SK-N-SH (cell line): ENCODE measurements at regions not wholly inside any gene's neighbourhood (a gene's known extent, or its start where the extent isn't known, plus 50 kb on each side); places are given as distances from the start of the nearest gene placed in this dataset.

Experiments used
- CTCF ChIA-PET: fragments of 300-600, 350-600 bp; formaldehyde crosslinking; extraction: SDS; loops from one replicate; lab custom pipeline; 2021; lab: Yijun Ruan, JAX
- POLR2A ChIA-PET: fragments of 350-600 bp; sonication (Branson Sonifier 250); formaldehyde crosslinking; extraction: SDS; loops from one replicate; lab custom pipeline; 2020; ENCODE audit warnings: antibody characterized with exemption, inconsistent platforms; lab: Yijun Ruan, JAX
- DNase-seq: peaks from one replicate; pipeline ENCODE4 v3.0.0; 2012
- H2AFZ ChIP-seq: fragments of 200-600 bp; sonication (generic); 2 replicates; pipeline ENCODE4 v1.8.1; 2016; ENCODE audit warnings: antibody characterized with exemption, mild to moderate bottlenecking, low read depth
- H3F3A ChIP-seq: fragments of 200-600 bp; sonication (generic); replicated peaks from 2 replicates; pipeline ENCODE3; 2016; ENCODE audit warnings: antibody characterized with exemption, mild to moderate bottlenecking; ENCODE audit not compliant: insufficient read depth
- H3K27ac ChIP-seq, 2 experiments: fragments of 200-500 bp in 1 of 2; fragments of 200-600 bp in 1 of 2; sonication (Bioruptor generic) in 1 of 2; sonication (generic), shearing (Covaris generic) in 1 of 2; 2 replicates each; pipeline versions ENCODE4 v1.5.1 to v1.6.1; 2014 to 2016; ENCODE audit warnings: low read depth in 2 of 2, inconsistent platforms in 1 of 2, low read length in 1 of 2, mild to moderate bottlenecking in 1 of 2, mixed read lengths in 1 of 2
- H3K27me3 ChIP-seq: fragments of 200-600 bp; sonication (generic), shearing (Covaris generic); 2 replicates; pipeline ENCODE4 v1.6.1; 2016; ENCODE audit warnings: mixed run types; ENCODE audit not compliant: insufficient read depth
- H3K36me3 ChIP-seq, 2 experiments: fragments of 200-500 bp in 1 of 2; fragments of 200-600 bp in 1 of 2; sonication (Bioruptor generic) in 1 of 2; sonication (generic) in 1 of 2; replicated peaks in 1 of 2; 2 replicates each; pipeline versions ENCODE3 to v1.5.1; 2014 to 2016; ENCODE audit warnings: low read length in 1 of 2, mild to moderate bottlenecking in 1 of 2; ENCODE audit not compliant: insufficient read depth in 2 of 2, control insufficient read depth in 1 of 2
- H3K4me1 ChIP-seq, 2 experiments: fragments of 200-500 bp in 1 of 2; fragments of 200-600 bp in 1 of 2; sonication (Bioruptor generic) in 1 of 2; sonication (generic), shearing (Covaris generic) in 1 of 2; 2 replicates each; pipeline versions ENCODE4 v1.5.1 to v1.6.1; 2014 to 2016; ENCODE audit warnings: low read depth in 1 of 2, low read length in 1 of 2, mixed run types in 1 of 2; ENCODE audit not compliant: insufficient read depth in 2 of 2, control insufficient read depth in 1 of 2
- H3K4me2 ChIP-seq: fragments of 200-600 bp; sonication (generic), shearing (Covaris generic); 2 replicates; pipeline ENCODE4 v1.6.1; 2017; ENCODE audit warnings: mixed run types
- H3K4me3 ChIP-seq, 2 experiments: fragments of 200-500 bp in 1 of 2; fragments of 200-600 bp in 1 of 2; sonication (Bioruptor generic) in 1 of 2; sonication (generic), shearing (Covaris generic) in 1 of 2; 2 replicates each; pipeline versions ENCODE4 v1.5.1 to v1.8.1; 2014 to 2016; ENCODE audit warnings: low read depth in 2 of 2, inconsistent platforms in 1 of 2, low read length in 1 of 2, mild to moderate bottlenecking in 1 of 2, mixed read lengths in 1 of 2, moderate library complexity in 1 of 2
- H3K79me2 ChIP-seq: fragments of 200-600 bp; sonication (generic); 2 replicates; pipeline ENCODE4 v1.8.1; 2017; ENCODE audit warnings: mild to moderate bottlenecking; ENCODE audit not compliant: insufficient read depth
- H3K9ac ChIP-seq: fragments of 200-600 bp; sonication (generic); 2 replicates; pipeline ENCODE4 v1.6.1; 2017; ENCODE audit warnings: mixed run types
- H3K9me2 ChIP-seq: fragments of 200-600 bp; sonication (generic); 2 replicates; pipeline ENCODE4 v1.6.1; 2017; ENCODE audit warnings: mixed run types
- H3K9me3 ChIP-seq: fragments of 200-600 bp; sonication (generic); 2 replicates; pipeline ENCODE4 v1.6.1; 2017; ENCODE audit warnings: mixed run types, mild to moderate bottlenecking, moderate library complexity
- H4K20me1 ChIP-seq: fragments of 200-600 bp; sonication (generic); 2 replicates; pipeline ENCODE4 v1.6.1; 2017; ENCODE audit warnings: mild to moderate bottlenecking, mixed run types; ENCODE audit not compliant: insufficient read depth
- CHD2 ChIP-seq: fragments of 150-350 bp; IDR thresholded peaks from 2 replicates; pipeline ENCODE4 v1.6.1; 2018; ENCODE audit warnings: low read length; ENCODE audit not compliant: partially characterized antibody
- ELF1 ChIP-seq: IDR thresholded peaks from 2 replicates; pipeline ENCODE4 v1.4.0; 2012
- EP300 ChIP-seq, 2 experiments: IDR thresholded peaks; 2 replicates each; pipeline versions ENCODE4 v1.4.0 to v1.6.1; 2012; ENCODE audit warnings: borderline replicate concordance in 1 of 2, low read depth in 1 of 2, low read length in 1 of 2
- EZH2phosphoT487 ChIP-seq: fragments of 200-600 bp; sonication (generic); IDR thresholded peaks from 2 replicates; pipeline ENCODE4 v1.6.1; 2017; ENCODE audit warnings: low read depth, mixed run types, mild to moderate bottlenecking, antibody characterized with exemption, moderate library complexity, borderline replicate concordance
- FOSL2 ChIP-seq: IDR thresholded peaks from 2 replicates; pipeline ENCODE4 v1.4.0; 2012; ENCODE audit warnings: low read depth, mild to moderate bottlenecking, moderate library complexity, borderline replicate concordance
- FOXJ3 ChIP-seq: sonication (generic); formaldehyde crosslinking; IDR thresholded peaks from 2 replicates; pipeline ENCODE4 v1.5.1; 2020; ENCODE audit warnings: mild to moderate bottlenecking, missing genetic modification reagents
- FOXM1 ChIP-seq: IDR thresholded peaks from 2 replicates; pipeline ENCODE4 v1.4.0; 2012; ENCODE audit warnings: low read depth, mild to moderate bottlenecking
- MAX ChIP-seq: IDR thresholded peaks from 2 replicates; pipeline ENCODE4 v1.4.0; 2012; ENCODE audit warnings: low read depth
- MEF2A ChIP-seq: IDR thresholded peaks from 2 replicates; pipeline ENCODE4 v1.4.0; 2012; ENCODE audit warnings: low read depth, borderline replicate concordance
- MXI1 ChIP-seq: IDR thresholded peaks from 2 replicates; pipeline ENCODE4 v1.6.1; 2012; ENCODE audit warnings: mild to moderate bottlenecking, low read depth, low read length, improper control_type of control experiment
- NFIC ChIP-seq: IDR thresholded peaks from 2 replicates; pipeline ENCODE4 v1.4.0; 2012; ENCODE audit warnings: borderline replicate concordance
- NRF1 ChIP-seq: IDR thresholded peaks from 2 replicates; pipeline ENCODE4 v1.6.1; 2012; ENCODE audit warnings: low read depth, mild to moderate bottlenecking, low read length
- POLR2AphosphoS5 ChIP-seq: IDR thresholded peaks from 2 replicates; pipeline ENCODE4 v1.6.1; 2012; ENCODE audit warnings: low read depth, low read length
- RFX5 ChIP-seq: IDR thresholded peaks from 2 replicates; pipeline ENCODE4 v1.6.1; 2012; ENCODE audit warnings: mild to moderate bottlenecking, improper control_type of control experiment, low read length
- RXRA ChIP-seq: IDR thresholded peaks from 2 replicates; pipeline ENCODE4 v1.4.0; 2012; ENCODE audit warnings: low read depth, mild to moderate bottlenecking, borderline replicate concordance
- SIN3A ChIP-seq: IDR thresholded peaks from 2 replicates; pipeline ENCODE4 v1.6.1; 2012; ENCODE audit warnings: low read depth, mild to moderate bottlenecking, low read length, moderate library complexity, borderline replicate concordance
- SMC3 ChIP-seq: IDR thresholded peaks from 2 replicates; pipeline ENCODE4 v1.6.1; 2012; ENCODE audit warnings: low read depth, low read length, improper control_type of control experiment
- TAF1 ChIP-seq: IDR thresholded peaks from 2 replicates; pipeline ENCODE4 v1.6.1; 2012; ENCODE audit warnings: low read depth, mild to moderate bottlenecking, low read length, moderate library complexity, borderline replicate concordance
- TCF12 ChIP-seq: IDR thresholded peaks from 2 replicates; pipeline ENCODE4 v1.4.0; 2012
- TEAD4 ChIP-seq: IDR thresholded peaks from 2 replicates; pipeline ENCODE4 v1.4.0; 2012; ENCODE audit warnings: mild to moderate bottlenecking, borderline replicate concordance; ENCODE audit not compliant: insufficient read depth
- WGBS: methylation state at CpG from one replicate; pipeline ENCODE4 v1.1.6; 2017; ENCODE audit warnings: low lambda C conversion rate; 5-methylcytosine and 5-hydroxymethylcytosine counted together
- TF ChIP-seq, protein P1 (sequence below): IDR thresholded peaks from 2 replicates; pipeline ENCODE4 v1.4.0; 2012; ENCODE audit warnings: low read depth, borderline replicate concordance
- TF ChIP-seq, protein P2 (sequence below): IDR thresholded peaks from 2 replicates; pipeline ENCODE4 v1.6.1; 2012; ENCODE audit warnings: mild to moderate bottlenecking, low read depth, low read length, moderate library complexity

DNA sequence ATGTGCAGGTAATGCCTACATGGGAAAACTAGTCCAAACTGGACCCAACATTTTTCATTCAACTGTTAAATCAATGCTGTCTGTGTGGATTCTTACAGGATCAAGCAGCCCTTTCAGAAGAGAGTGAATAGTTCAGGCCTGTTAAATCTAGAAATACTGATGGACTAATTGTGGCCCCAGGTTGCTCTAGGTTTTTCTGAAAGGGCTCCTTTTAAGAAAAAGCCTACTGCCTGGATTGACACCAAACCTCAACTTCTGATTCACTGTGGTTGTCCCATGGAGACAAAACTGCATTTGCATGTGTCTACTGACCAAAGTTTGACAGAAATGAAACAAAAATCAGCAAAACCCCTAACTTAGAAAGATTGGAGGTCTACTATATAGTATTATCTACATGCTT lies 437.0 kb downstream of the KLF12 start:
- Histone ChIP-seq H3K4me2 (no peak overlapping the region), H3K79me2 (no peaks in the 10 kb centered on the region)
- TF ChIP-seq POLR2AphosphoS5 (no peak), CHD2 (no peak), TEAD4 (no peak), RXRA (no peak), RFX5 (no peak), ELF1 (no peak), EZH2phosphoT487 (no peak), TAF1 (no peak), EP300 (IDR thresholded peaks at IDR 0.05; ENCODE audit: borderline replicate concordance in 1 of 2, low read depth in 1 of 2, low read length in 1 of 2) (no peak), MAX (no peak), NFIC (no peak), FOXM1 (no peak), MXI1 (no peak), TCF12 (no peak), NRF1 (no peak), MEF2A (no peak), SMC3 (no peak)
- TF ChIP-seq, protein P1, sequence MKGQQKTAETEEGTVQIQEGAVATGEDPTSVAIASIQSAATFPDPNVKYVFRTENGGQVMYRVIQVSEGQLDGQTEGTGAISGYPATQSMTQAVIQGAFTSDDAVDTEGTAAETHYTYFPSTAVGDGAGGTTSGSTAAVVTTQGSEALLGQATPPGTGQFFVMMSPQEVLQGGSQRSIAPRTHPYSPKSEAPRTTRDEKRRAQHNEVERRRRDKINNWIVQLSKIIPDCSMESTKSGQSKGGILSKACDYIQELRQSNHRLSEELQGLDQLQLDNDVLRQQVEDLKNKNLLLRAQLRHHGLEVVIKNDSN, result no peak
- TF ChIP-seq, all 33 proteins: peak for 0
- no peak overlapping the region for H3K27ac ChIP-seq
- ChIA-PET CTCF (no interaction called here), POLR2A (no interaction called here)
- H3K27me3 ChIP-seq, result no peaks in the 10 kb centered on the region
- H3K9me3 ChIP-seq, result no peaks in the 10 kb centered on the region
- H3K4me1 ChIP-seq, result no peaks in the 10 kb centered on the region; a peak in 1 of 4 replicates
- H3K4me3 ChIP-seq, result no peak overlapping the region
- H3K9ac ChIP-seq, result no peak overlapping the region
- no peaks in the 10 kb centered on the region for H3K9me2 ChIP-seq
- H3F3A ChIP-seq, result no peaks in the 10 kb centered on the region
- no peak for DNase-seq
- peaks cover 4 to 15% of the 10 kb centered on the region in 2 experiments for H3K36me3 ChIP-seq
- no peak overlapping the region for H2AFZ ChIP-seq
- H4K20me1 ChIP-seq, result no peaks in the 10 kb centered on the region

DNA sequence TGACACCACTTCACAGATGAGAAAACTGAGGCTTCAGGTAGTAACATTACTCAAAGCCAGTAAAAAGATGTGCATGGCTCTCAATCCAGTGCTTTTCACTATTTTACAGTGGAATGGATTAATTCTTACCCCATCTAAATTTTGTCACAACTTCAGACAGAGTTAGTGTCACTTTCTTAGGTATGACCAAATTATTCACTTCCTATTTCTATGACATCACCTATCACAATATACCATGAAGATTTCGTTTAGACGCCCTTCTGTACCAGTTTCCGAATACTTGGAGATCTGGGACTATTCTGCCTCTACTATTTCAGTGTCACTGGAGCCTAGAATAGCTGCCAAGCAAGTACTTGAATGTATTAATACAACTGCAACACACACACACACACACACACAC lies 437.5 kb downstream of the KLF12 start:
- ChIA-PET CTCF (interaction anchor here (1.3 kb wide), 1 partner anchor 27 kb away, joined by 4 read pairs; no protein-coding TSS in a partner anchor), POLR2A (no interaction called here)
- Histone ChIP-seq H3F3A (no peaks in the 10 kb centered on the region), H3K9me3 (no peaks in the 10 kb centered on the region), H3K4me2 (no peak overlapping the region), H3K4me3 (no peak overlapping the region), H4K20me1 (no peaks in the 10 kb centered on the region), H2AFZ (no peak overlapping the region), H3K9ac (no peak overlapping the region), H3K36me3 (peaks cover 4 to 15% of the 10 kb centered on the region in 2 experiments), H3K27ac (no peak overlapping the region), H3K79me2 (no peaks in the 10 kb centered on the region), H3K9me2 (no peaks in the 10 kb centered on the region), H3K27me3 (no peaks in the 10 kb centered on the region), H3K4me1 (no peaks in the 10 kb centered on the region)
- no peak for TF ChIP-seq RFX5
- no peak for TF ChIP-seq SIN3A
- no peak for TF ChIP-seq NFIC
- TF ChIP-seq, protein P2, sequence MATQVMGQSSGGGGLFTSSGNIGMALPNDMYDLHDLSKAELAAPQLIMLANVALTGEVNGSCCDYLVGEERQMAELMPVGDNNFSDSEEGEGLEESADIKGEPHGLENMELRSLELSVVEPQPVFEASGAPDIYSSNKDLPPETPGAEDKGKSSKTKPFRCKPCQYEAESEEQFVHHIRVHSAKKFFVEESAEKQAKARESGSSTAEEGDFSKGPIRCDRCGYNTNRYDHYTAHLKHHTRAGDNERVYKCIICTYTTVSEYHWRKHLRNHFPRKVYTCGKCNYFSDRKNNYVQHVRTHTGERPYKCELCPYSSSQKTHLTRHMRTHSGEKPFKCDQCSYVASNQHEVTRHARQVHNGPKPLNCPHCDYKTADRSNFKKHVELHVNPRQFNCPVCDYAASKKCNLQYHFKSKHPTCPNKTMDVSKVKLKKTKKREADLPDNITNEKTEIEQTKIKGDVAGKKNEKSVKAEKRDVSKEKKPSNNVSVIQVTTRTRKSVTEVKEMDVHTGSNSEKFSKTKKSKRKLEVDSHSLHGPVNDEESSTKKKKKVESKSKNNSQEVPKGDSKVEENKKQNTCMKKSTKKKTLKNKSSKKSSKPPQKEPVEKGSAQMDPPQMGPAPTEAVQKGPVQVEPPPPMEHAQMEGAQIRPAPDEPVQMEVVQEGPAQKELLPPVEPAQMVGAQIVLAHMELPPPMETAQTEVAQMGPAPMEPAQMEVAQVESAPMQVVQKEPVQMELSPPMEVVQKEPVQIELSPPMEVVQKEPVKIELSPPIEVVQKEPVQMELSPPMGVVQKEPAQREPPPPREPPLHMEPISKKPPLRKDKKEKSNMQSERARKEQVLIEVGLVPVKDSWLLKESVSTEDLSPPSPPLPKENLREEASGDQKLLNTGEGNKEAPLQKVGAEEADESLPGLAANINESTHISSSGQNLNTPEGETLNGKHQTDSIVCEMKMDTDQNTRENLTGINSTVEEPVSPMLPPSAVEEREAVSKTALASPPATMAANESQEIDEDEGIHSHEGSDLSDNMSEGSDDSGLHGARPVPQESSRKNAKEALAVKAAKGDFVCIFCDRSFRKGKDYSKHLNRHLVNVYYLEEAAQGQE, result no peak
- TF ChIP-seq MEF2A, result no peak
- TF ChIP-seq RXRA, result no peak
- no peak for TF ChIP-seq TEAD4
- no peak for TF ChIP-seq ELF1
- no peak for TF ChIP-seq TCF12
- no peak for TF ChIP-seq FOXJ3
- TF ChIP-seq FOSL2, result no peak
- DNase-seq, result no peak
- 97% methylated on average over 3 of the region's 3 CpGs for WGBS
